SH-SY5Y (cell line): ENCODE measurements at regions not wholly inside any gene's neighbourhood (a gene's known extent, or its start where the extent isn't known, plus 50 kb on each side); places are given as distances from the start of the nearest gene placed in this dataset.

ENCODE experiments used
- GATA2 ChIP-seq: IDR thresholded peaks from 2 replicates; pipeline ENCODE4 v1.6.1; 2011; ENCODE audit warnings: mild to moderate bottlenecking, low read depth, low read length
- GATA3 ChIP-seq: IDR thresholded peaks from 2 replicates; pipeline ENCODE4 v1.6.1; 2011; ENCODE audit warnings: low read depth, mild to moderate bottlenecking, low read length, moderate library complexity

DNA sequence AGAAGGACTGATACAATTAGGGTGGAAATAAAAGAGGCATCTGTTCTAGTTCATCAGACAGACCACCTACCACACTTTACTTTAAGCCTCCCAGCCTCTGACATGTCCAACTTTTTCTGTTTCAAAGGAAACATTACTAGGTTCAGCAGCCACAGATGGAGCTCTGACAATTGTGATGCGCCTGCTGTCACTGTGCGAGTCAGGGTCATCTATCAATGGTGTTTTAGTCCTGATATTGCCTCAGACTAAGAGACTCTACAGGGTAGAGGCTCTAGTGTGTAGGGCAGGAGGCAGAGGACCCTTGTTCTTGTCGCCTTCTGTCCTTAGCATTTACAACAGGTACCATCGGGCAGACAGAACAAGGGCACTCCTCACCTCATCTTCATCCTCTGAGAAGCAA lies 685.0 kb upstream of the SGCG start:
- no peak for TF ChIP-seq GATA3
- no peak for TF ChIP-seq GATA2
